Caco-2 (cell line): ENCODE measurements at regions not wholly inside any gene's neighbourhood (a gene's known extent, or its start where the extent isn't known, plus 50 kb on each side); places are given as distances from the start of the nearest gene placed in this dataset.

Experiments used
- BruUV-seq: library from RNA; stranded (reverse); fragments of 400-500 nt; replicated peaks from 2 replicates; lab custom pipeline; 2021; lab: Mats Ljungman, UMichigan
- CTCF ChIA-PET: fragments of 300-600 bp; sonication (Branson Sonifier 250); formaldehyde crosslinking; loops from one replicate; lab custom pipeline; 2022; ENCODE audit warnings: antibody characterized with exemption; lab: Charles Lee
- POLR2A ChIA-PET: fragments of 300-600 bp; sonication (Branson Sonifier 250); formaldehyde crosslinking; loops from one replicate; lab custom pipeline; 2022; ENCODE audit warnings: antibody characterized with exemption; lab: Charles Lee
- DNase-seq, 2 experiments: peaks; one replicate each; pipeline versions ENCODE4 v3.0.0 to v3.0.0-alpha.2; 2020 to 2022
- H3K27me3 ChIP-seq: replicated peaks from 2 replicates; pipeline ENCODE4 v1.6.0; 2011; ENCODE audit warnings: low read length; ENCODE audit not compliant: control insufficient read depth, insufficient read depth
- H3K36me3 ChIP-seq: 2 replicates; pipeline ENCODE4 v1.5.1; 2011; ENCODE audit warnings: low read length; ENCODE audit not compliant: control insufficient read depth, insufficient read depth
- H3K4me1 ChIP-seq: fragments of 250-450 bp; sonication (Bioruptor Pico); 2 replicates; pipeline ENCODE4 v1.5.1; 2020; ENCODE audit warnings: mild to moderate bottlenecking
- H3K4me3 ChIP-seq: 2 replicates; pipeline ENCODE4 v1.5.1; 2011; ENCODE audit warnings: low read depth, mild to moderate bottlenecking, control low read depth, low read length
- H3K9me3 ChIP-seq: fragments of 250-450 bp; sonication (Bioruptor Pico); 2 replicates; pipeline ENCODE4 v1.5.1; 2020; ENCODE audit warnings: mild to moderate bottlenecking, moderate library complexity
- H3K27ac Mint-ChIP-seq: one replicate; pipeline ENCODE4 v1.8.0; 2022; ENCODE audit warnings: mixed read lengths; ENCODE audit not compliant: unreplicated experiment
- H3K27me3 Mint-ChIP-seq: one replicate; pipeline ENCODE4 v1.8.0; 2022; ENCODE audit warnings: mixed read lengths; ENCODE audit not compliant: insufficient read depth, unreplicated experiment
- H3K36me3 Mint-ChIP-seq: one replicate; pipeline ENCODE4 v1.8.0; 2022; ENCODE audit warnings: mild to moderate bottlenecking, mixed read lengths; ENCODE audit not compliant: insufficient read depth, unreplicated experiment
- H3K4me1 Mint-ChIP-seq: one replicate; pipeline ENCODE4 v1.8.0; 2022; ENCODE audit warnings: low read depth, mixed read lengths; ENCODE audit not compliant: unreplicated experiment
- H3K4me3 Mint-ChIP-seq: one replicate; pipeline ENCODE4 v1.8.0; 2022; ENCODE audit warnings: mild to moderate bottlenecking, moderate library complexity, mixed read lengths; ENCODE audit not compliant: unreplicated experiment
- H3K9me3 Mint-ChIP-seq: one replicate; pipeline ENCODE4 v1.8.0; 2022; ENCODE audit warnings: mixed read lengths; ENCODE audit not compliant: unreplicated experiment
- intact Hi-C: fragments of 100-400 bp; cut with micrococcal nuclease; formaldehyde crosslinking; loops from one replicate; pipeline ENCODE4 v1.10.0; 2022; ENCODE audit not compliant: unreplicated experiment
- TF ChIP-seq, protein P1 (sequence below), 2 experiments: fragments of 200-600 bp in 1 of 2; IDR thresholded peaks; 1 replicate in 1 of 2; 2 replicates in 1 of 2; pipeline versions ENCODE4 v1.5.1 to v1.8.0; 2011 to 2022; ENCODE audit warnings: antibody characterized with exemption in 1 of 2, control low read depth in 1 of 2, inconsistent platforms in 1 of 2, low read depth in 1 of 2, low read length in 1 of 2, mild to moderate bottlenecking in 1 of 2, moderate library complexity in 1 of 2; ENCODE audit not compliant: insufficient read depth in 1 of 2, severe bottlenecking in 1 of 2, unreplicated experiment in 1 of 2

DNA sequence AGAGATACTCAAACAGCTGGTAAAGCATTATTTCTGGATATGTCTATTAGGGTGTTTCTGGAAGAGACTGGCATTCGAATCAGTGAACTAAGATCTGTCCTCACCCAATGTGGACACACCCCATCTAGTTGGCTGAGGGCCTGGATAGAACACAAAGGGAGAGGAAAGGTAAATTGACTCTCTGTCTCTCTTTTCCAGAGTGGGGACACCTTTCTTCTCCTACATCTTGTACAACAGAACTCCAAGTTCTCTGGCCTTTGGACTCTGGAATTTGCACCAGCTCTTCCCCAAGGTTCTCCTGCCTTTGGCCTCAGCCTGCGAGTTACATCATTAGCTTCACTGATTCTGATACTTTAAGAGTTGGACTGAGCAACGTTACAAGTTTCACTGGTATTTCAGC is 1253.9 kb downstream of the SLC16A7 start:
- no peaks in the 10 kb centered on the region for H3K9me3 ChIP-seq
- Mint-ChIP-seq H3K9me3 (no peaks in the 10 kb centered on the region), H3K36me3 (no peaks in the 10 kb centered on the region), H3K4me3 (no peak overlapping the region), H3K4me1 (no peaks in the 10 kb centered on the region), H3K27me3 (no peaks in the 10 kb centered on the region), H3K27ac (no peak overlapping the region)
- ChIA-PET POLR2A (no interaction called here), CTCF (no interaction called here)
- H3K4me3 ChIP-seq: no peak overlapping the region
- DNase-seq: no peak
- intact Hi-C loops: no loop called here
- TF ChIP-seq, protein P1, sequence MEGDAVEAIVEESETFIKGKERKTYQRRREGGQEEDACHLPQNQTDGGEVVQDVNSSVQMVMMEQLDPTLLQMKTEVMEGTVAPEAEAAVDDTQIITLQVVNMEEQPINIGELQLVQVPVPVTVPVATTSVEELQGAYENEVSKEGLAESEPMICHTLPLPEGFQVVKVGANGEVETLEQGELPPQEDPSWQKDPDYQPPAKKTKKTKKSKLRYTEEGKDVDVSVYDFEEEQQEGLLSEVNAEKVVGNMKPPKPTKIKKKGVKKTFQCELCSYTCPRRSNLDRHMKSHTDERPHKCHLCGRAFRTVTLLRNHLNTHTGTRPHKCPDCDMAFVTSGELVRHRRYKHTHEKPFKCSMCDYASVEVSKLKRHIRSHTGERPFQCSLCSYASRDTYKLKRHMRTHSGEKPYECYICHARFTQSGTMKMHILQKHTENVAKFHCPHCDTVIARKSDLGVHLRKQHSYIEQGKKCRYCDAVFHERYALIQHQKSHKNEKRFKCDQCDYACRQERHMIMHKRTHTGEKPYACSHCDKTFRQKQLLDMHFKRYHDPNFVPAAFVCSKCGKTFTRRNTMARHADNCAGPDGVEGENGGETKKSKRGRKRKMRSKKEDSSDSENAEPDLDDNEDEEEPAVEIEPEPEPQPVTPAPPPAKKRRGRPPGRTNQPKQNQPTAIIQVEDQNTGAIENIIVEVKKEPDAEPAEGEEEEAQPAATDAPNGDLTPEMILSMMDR (IDR thresholded peaks at IDR 0.05; ENCODE audit: insufficient read depth in 1 of 2, low read depth in 1 of 2, low read length in 1 of 2, severe bottlenecking in 1 of 2, unreplicated experiment in 1 of 2): no peak
- BruUV-seq: no TSS peak
- no peaks in the 10 kb centered on the region for H3K4me1 ChIP-seq
- H3K27me3 ChIP-seq: no peaks in the 10 kb centered on the region
- H3K36me3 ChIP-seq: no peaks in the 10 kb centered on the region

DNA sequence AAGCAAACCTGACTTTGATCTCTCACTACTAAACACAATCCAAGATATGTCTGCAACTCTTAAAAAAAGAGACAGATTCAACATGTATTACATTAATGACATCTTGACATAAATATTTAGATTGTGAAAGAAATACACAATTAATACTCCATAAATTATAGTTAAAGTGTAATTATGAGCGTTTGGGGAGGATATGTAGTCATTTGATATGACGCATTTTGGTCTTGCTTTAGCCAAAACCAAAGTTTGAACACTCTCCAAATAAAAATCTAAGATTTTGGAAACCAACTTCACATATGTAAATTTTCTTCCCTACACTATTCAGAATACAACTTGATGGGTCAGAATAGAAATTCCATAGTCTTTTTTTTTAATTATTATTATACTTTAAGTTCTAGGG is 1257.6 kb downstream of the SLC16A7 start:
- Mint-ChIP-seq H3K36me3 (no peaks in the 10 kb centered on the region), H3K4me3 (no peak overlapping the region), H3K27ac (no peak overlapping the region), H3K4me1 (no peaks in the 10 kb centered on the region), H3K27me3 (no peaks in the 10 kb centered on the region), H3K9me3 (no peaks in the 10 kb centered on the region)
- intact Hi-C loops: no loop called here
- H3K9me3 ChIP-seq: no peaks in the 10 kb centered on the region
- TF ChIP-seq, protein P1 (IDR thresholded peaks at IDR 0.05; ENCODE audit: insufficient read depth in 1 of 2, low read depth in 1 of 2, low read length in 1 of 2, severe bottlenecking in 1 of 2, unreplicated experiment in 1 of 2): no peak
- no peak for DNase-seq
- ChIA-PET POLR2A (no interaction called here), CTCF (no interaction called here)
- no peaks in the 10 kb centered on the region for H3K36me3 ChIP-seq
- H3K4me1 ChIP-seq: no peaks in the 10 kb centered on the region
- no peaks in the 10 kb centered on the region for H3K27me3 ChIP-seq
- no TSS peak for BruUV-seq
- no peak overlapping the region for H3K4me3 ChIP-seq

- H3K27me3 Mint-ChIP-seq: no peaks in the 10 kb centered on the region
- TF ChIP-seq, protein P1 (IDR thresholded peaks at IDR 0.05; ENCODE audit: insufficient read depth in 1 of 2, low read depth in 1 of 2, low read length in 1 of 2, severe bottlenecking in 1 of 2, unreplicated experiment in 1 of 2): no peak
- H3K9me3 Mint-ChIP-seq: no peaks in the 10 kb centered on the region
- POLR2A ChIA-PET: no interaction called here
- H3K4me3 ChIP-seq: no peak overlapping the region
- no peaks in the 10 kb centered on the region for H3K9me3 ChIP-seq
- H3K4me1 Mint-ChIP-seq: no peaks in the 10 kb centered on the region
- no TSS peak for BruUV-seq
- no peaks in the 10 kb centered on the region for H3K36me3 Mint-ChIP-seq
- no peak overlapping the region for H3K4me3 Mint-ChIP-seq
- no peaks in the 10 kb centered on the region for H3K4me1 ChIP-seq
- CTCF ChIA-PET: no interaction called here
- intact Hi-C loops: no loop called here
- DNase-seq: no peak
- H3K27ac Mint-ChIP-seq: no peak overlapping the region
- H3K36me3 ChIP-seq: no peaks in the 10 kb centered on the region
- no peaks in the 10 kb centered on the region for H3K27me3 ChIP-seq
Measured at GRCh38 chr12:60863421-60863820, 1267.6 kb downstream of the SLC16A7 start.
